Caco-2 (cell line): ENCODE measurements at regions not wholly inside any gene's neighbourhood (a gene's known extent, or its start where the extent isn't known, plus 50 kb on each side); places are given as distances from the start of the nearest gene placed in this dataset.

ENCODE experiments used
- BruUV-seq: library from RNA; stranded (reverse); fragments of 400-500 nt; replicated peaks from 2 replicates; lab custom pipeline; 2021; lab: Mats Ljungman, UMichigan
- CTCF ChIA-PET: fragments of 300-600 bp; sonication (Branson Sonifier 250); formaldehyde crosslinking; loops from one replicate; lab custom pipeline; 2022; ENCODE audit warnings: antibody characterized with exemption; lab: Charles Lee
- POLR2A ChIA-PET: fragments of 300-600 bp; sonication (Branson Sonifier 250); formaldehyde crosslinking; loops from one replicate; lab custom pipeline; 2022; ENCODE audit warnings: antibody characterized with exemption; lab: Charles Lee
- DNase-seq, 2 experiments: peaks; one replicate each; pipeline versions ENCODE4 v3.0.0 to v3.0.0-alpha.2; 2020 to 2022
- H3K27me3 ChIP-seq: replicated peaks from 2 replicates; pipeline ENCODE4 v1.6.0; 2011; ENCODE audit warnings: low read length; ENCODE audit not compliant: control insufficient read depth, insufficient read depth
- H3K36me3 ChIP-seq: 2 replicates; pipeline ENCODE4 v1.5.1; 2011; ENCODE audit warnings: low read length; ENCODE audit not compliant: control insufficient read depth, insufficient read depth
- H3K4me1 ChIP-seq: fragments of 250-450 bp; sonication (Bioruptor Pico); 2 replicates; pipeline ENCODE4 v1.5.1; 2020; ENCODE audit warnings: mild to moderate bottlenecking
- H3K4me3 ChIP-seq: 2 replicates; pipeline ENCODE4 v1.5.1; 2011; ENCODE audit warnings: low read depth, mild to moderate bottlenecking, control low read depth, low read length
- H3K9me3 ChIP-seq: fragments of 250-450 bp; sonication (Bioruptor Pico); 2 replicates; pipeline ENCODE4 v1.5.1; 2020; ENCODE audit warnings: mild to moderate bottlenecking, moderate library complexity
- H3K27ac Mint-ChIP-seq: one replicate; pipeline ENCODE4 v1.8.0; 2022; ENCODE audit warnings: mixed read lengths; ENCODE audit not compliant: unreplicated experiment
- H3K27me3 Mint-ChIP-seq: one replicate; pipeline ENCODE4 v1.8.0; 2022; ENCODE audit warnings: mixed read lengths; ENCODE audit not compliant: insufficient read depth, unreplicated experiment
- H3K36me3 Mint-ChIP-seq: one replicate; pipeline ENCODE4 v1.8.0; 2022; ENCODE audit warnings: mild to moderate bottlenecking, mixed read lengths; ENCODE audit not compliant: insufficient read depth, unreplicated experiment
- H3K4me1 Mint-ChIP-seq: one replicate; pipeline ENCODE4 v1.8.0; 2022; ENCODE audit warnings: low read depth, mixed read lengths; ENCODE audit not compliant: unreplicated experiment
- H3K4me3 Mint-ChIP-seq: one replicate; pipeline ENCODE4 v1.8.0; 2022; ENCODE audit warnings: mild to moderate bottlenecking, moderate library complexity, mixed read lengths; ENCODE audit not compliant: unreplicated experiment
- H3K9me3 Mint-ChIP-seq: one replicate; pipeline ENCODE4 v1.8.0; 2022; ENCODE audit warnings: mixed read lengths; ENCODE audit not compliant: unreplicated experiment
- intact Hi-C: fragments of 100-400 bp; cut with micrococcal nuclease; formaldehyde crosslinking; loops from one replicate; pipeline ENCODE4 v1.10.0; 2022; ENCODE audit not compliant: unreplicated experiment
- TF ChIP-seq, protein P1 (sequence below), 2 experiments: fragments of 200-600 bp in 1 of 2; IDR thresholded peaks; 1 replicate in 1 of 2; 2 replicates in 1 of 2; pipeline versions ENCODE4 v1.5.1 to v1.8.0; 2011 to 2022; ENCODE audit warnings: antibody characterized with exemption in 1 of 2, control low read depth in 1 of 2, inconsistent platforms in 1 of 2, low read depth in 1 of 2, low read length in 1 of 2, mild to moderate bottlenecking in 1 of 2, moderate library complexity in 1 of 2; ENCODE audit not compliant: insufficient read depth in 1 of 2, severe bottlenecking in 1 of 2, unreplicated experiment in 1 of 2

DNA sequence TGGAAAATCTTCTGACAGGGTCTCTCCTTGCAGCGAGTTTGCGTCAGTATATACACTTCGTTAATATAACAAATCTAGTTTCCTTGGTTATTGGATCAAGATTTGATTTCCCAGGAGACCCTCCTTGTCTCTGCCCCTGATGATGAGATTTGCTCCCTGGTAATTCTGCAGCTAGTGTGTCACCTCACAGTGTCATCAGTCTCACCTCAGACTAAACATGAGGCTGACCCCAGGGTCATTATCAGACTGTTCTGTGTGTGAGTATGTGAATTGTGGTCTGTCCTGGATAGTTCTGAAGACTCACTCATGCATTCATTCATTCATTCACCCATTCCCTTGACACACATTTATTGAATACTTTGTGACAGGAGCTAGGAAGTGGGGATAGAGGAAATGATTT, 138.4 kb upstream of the CTTNBP2 start:
- H3K4me3 Mint-ChIP-seq: no peak overlapping the region
- BruUV-seq: no TSS peak
- ChIA-PET CTCF (no interaction called here), POLR2A (no interaction called here)
- H3K27me3 ChIP-seq: no peaks in the 10 kb centered on the region; the same call in 1 of the 2 replicates
- H3K9me3 Mint-ChIP-seq: no peaks in the 10 kb centered on the region
- H3K9me3 ChIP-seq: no peaks in the 10 kb centered on the region
- H3K27ac Mint-ChIP-seq: no peak overlapping the region
- H3K4me3 ChIP-seq: no peak overlapping the region
- intact Hi-C loops: no loop called here
- H3K4me1 Mint-ChIP-seq: no peaks in the 10 kb centered on the region
- H3K4me1 ChIP-seq: no peaks in the 10 kb centered on the region
- no peaks in the 10 kb centered on the region for H3K36me3 ChIP-seq
- H3K27me3 Mint-ChIP-seq: peaks cover 7% of the 10 kb centered on the region
- TF ChIP-seq, protein P1, sequence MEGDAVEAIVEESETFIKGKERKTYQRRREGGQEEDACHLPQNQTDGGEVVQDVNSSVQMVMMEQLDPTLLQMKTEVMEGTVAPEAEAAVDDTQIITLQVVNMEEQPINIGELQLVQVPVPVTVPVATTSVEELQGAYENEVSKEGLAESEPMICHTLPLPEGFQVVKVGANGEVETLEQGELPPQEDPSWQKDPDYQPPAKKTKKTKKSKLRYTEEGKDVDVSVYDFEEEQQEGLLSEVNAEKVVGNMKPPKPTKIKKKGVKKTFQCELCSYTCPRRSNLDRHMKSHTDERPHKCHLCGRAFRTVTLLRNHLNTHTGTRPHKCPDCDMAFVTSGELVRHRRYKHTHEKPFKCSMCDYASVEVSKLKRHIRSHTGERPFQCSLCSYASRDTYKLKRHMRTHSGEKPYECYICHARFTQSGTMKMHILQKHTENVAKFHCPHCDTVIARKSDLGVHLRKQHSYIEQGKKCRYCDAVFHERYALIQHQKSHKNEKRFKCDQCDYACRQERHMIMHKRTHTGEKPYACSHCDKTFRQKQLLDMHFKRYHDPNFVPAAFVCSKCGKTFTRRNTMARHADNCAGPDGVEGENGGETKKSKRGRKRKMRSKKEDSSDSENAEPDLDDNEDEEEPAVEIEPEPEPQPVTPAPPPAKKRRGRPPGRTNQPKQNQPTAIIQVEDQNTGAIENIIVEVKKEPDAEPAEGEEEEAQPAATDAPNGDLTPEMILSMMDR (IDR thresholded peaks at IDR 0.05; ENCODE audit: insufficient read depth in 1 of 2, low read depth in 1 of 2, low read length in 1 of 2, severe bottlenecking in 1 of 2, unreplicated experiment in 1 of 2): no peak
- H3K36me3 Mint-ChIP-seq: no peaks in the 10 kb centered on the region
- DNase-seq: no peak

DNA sequence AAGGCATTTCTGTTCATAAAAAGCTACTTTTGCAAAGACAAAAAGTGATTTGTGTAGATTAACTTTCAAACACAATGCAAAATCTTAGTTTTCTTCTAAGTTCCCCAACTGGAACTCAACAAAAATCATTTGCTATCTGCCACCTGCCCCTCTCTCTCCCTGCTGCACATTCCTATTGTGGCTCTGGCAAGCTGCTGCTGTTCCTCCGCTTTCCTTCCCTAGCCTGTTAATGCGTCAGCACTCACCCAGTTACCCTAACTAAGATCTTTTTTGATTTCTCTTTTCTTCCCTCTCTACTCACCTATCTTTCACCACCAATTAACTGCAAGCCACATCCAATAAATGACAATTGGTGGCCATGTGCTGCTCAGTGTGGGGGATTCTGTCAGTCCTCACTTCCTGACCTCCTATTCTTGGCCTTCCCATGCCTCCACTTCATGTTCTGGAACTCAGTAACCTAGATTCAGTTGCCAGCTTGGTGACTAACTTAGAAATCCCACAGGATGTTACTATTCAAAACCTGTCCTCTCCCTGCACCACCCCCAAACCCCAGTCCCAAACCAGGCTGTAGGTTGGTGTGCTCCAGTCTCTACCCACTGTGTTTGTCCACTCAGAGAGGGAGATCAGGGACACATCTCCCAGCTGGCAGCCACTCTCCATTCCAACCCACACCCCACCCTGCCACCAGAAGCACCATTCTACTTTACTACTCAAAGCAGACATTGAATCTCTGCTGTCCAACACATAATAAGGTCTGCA, 140.2 kb upstream of the CTTNBP2 start:
- H3K27me3 Mint-ChIP-seq: peaks cover 7% of the 10 kb centered on the region
- H3K27me3 ChIP-seq: no peaks in the 10 kb centered on the region; the same call in 1 of the 2 replicates
- no TSS peak for BruUV-seq
- H3K36me3 ChIP-seq: no peaks in the 10 kb centered on the region
- no peak overlapping the region for H3K4me3 ChIP-seq
- ChIA-PET POLR2A (no interaction called here), CTCF (no interaction called here)
- H3K4me1 Mint-ChIP-seq: no peaks in the 10 kb centered on the region
- TF ChIP-seq, protein P1 (IDR thresholded peaks at IDR 0.05; ENCODE audit: insufficient read depth in 1 of 2, low read depth in 1 of 2, low read length in 1 of 2, severe bottlenecking in 1 of 2, unreplicated experiment in 1 of 2): no peak
- intact Hi-C loops: no loop called here
- H3K9me3 Mint-ChIP-seq: peaks cover 17% of the 10 kb centered on the region
- H3K4me3 Mint-ChIP-seq: no peak overlapping the region
- 0 out of 2 replicates have a peak, but pooled peaks cover 4% of the 10 kb centered on the region for H3K9me3 ChIP-seq
- DNase-seq: no peak
- H3K36me3 Mint-ChIP-seq: no peaks in the 10 kb centered on the region
- H3K4me1 ChIP-seq: no peaks in the 10 kb centered on the region
- H3K27ac Mint-ChIP-seq: no peak overlapping the region

DNA sequence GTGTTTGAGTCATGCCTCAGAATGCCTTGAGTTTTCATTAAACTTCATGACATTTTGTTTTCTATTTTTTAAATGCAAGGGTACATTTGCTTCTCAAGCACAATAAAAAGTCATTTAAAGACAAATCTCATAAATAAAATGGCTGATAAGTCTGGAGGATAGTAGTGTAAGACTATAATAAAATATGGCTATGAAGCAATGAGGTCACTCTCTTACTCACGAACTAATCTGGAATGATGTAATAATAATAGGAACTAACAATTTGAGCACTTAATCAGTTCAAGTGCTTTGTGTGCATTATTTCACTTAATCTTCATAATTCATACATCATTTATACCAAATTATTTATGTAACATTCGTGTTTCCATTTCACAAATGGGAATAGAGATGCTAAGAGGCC, 149.3 kb upstream of the CTTNBP2 start:
- Mint-ChIP-seq H3K27ac (no peak overlapping the region), H3K4me3 (no peak overlapping the region), H3K36me3 (no peaks in the 10 kb centered on the region), H3K9me3 (peaks cover 22% of the 10 kb centered on the region), H3K4me1 (no peaks in the 10 kb centered on the region), H3K27me3 (no peaks in the 10 kb centered on the region)
- no peak overlapping the region for H3K4me3 ChIP-seq
- TF ChIP-seq, protein P1 (IDR thresholded peaks at IDR 0.05; ENCODE audit: insufficient read depth in 1 of 2, low read depth in 1 of 2, low read length in 1 of 2, severe bottlenecking in 1 of 2, unreplicated experiment in 1 of 2): no peak
- no peaks in the 10 kb centered on the region for H3K4me1 ChIP-seq
- intact Hi-C loops: no loop called here
- ChIA-PET CTCF (no interaction called here), POLR2A (no interaction called here)
- H3K36me3 ChIP-seq: no peaks in the 10 kb centered on the region
- no TSS peak for BruUV-seq
- H3K27me3 ChIP-seq: no peaks in the 10 kb centered on the region
- no peak for DNase-seq
- peaks cover 8% of the 10 kb centered on the region; the same call in 1 of the 2 replicates for H3K9me3 ChIP-seq
